ENCODE measurements at regions not wholly inside any gene's neighbourhood (a gene's known extent, or its start where the extent isn't known, plus 50 kb on each side); places are given as distances from the start of the nearest gene placed in this dataset.

GRCh38 chr9:106074006-106074405 lies 379.7 kb downstream of the TMEM38B start:
- H3K4me3 ChIP-seq (ENCODE audit: control insufficient read depth, low read depth, low read length): no peak overlapping the region
- DNase-seq (ENCODE audit: low read depth): no peak
- TF ChIP-seq, protein P1, sequence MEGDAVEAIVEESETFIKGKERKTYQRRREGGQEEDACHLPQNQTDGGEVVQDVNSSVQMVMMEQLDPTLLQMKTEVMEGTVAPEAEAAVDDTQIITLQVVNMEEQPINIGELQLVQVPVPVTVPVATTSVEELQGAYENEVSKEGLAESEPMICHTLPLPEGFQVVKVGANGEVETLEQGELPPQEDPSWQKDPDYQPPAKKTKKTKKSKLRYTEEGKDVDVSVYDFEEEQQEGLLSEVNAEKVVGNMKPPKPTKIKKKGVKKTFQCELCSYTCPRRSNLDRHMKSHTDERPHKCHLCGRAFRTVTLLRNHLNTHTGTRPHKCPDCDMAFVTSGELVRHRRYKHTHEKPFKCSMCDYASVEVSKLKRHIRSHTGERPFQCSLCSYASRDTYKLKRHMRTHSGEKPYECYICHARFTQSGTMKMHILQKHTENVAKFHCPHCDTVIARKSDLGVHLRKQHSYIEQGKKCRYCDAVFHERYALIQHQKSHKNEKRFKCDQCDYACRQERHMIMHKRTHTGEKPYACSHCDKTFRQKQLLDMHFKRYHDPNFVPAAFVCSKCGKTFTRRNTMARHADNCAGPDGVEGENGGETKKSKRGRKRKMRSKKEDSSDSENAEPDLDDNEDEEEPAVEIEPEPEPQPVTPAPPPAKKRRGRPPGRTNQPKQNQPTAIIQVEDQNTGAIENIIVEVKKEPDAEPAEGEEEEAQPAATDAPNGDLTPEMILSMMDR (IDR thresholded peaks at IDR 0.05; ENCODE audit: control insufficient read depth, insufficient read depth, low read depth, low read length, missing control alignments): no peak

GRCh38 chr9:106075236-106075959 lies 381.1 kb downstream of the TMEM38B start:
- DNase-seq (ENCODE audit: low read depth): no peak
- no peak overlapping the region for H3K4me3 ChIP-seq (ENCODE audit: control insufficient read depth, low read depth, low read length)
- TF ChIP-seq, protein P1 (IDR thresholded peaks at IDR 0.05; ENCODE audit: control insufficient read depth, insufficient read depth, low read depth, low read length, missing control alignments): no peak

GRCh38 chr9:106075960-106076327 lies 381.6 kb downstream of the TMEM38B start:
- TF ChIP-seq, protein P1 (IDR thresholded peaks at IDR 0.05; ENCODE audit: control insufficient read depth, insufficient read depth, low read depth, low read length, missing control alignments): no peak

GRCh38 chr9:106076711-106077110 lies 382.4 kb downstream of the TMEM38B start:
- TF ChIP-seq, protein P1 (IDR thresholded peaks at IDR 0.05; ENCODE audit: control insufficient read depth, insufficient read depth, low read depth, low read length, missing control alignments): no peak
- no peak overlapping the region for H3K4me3 ChIP-seq (ENCODE audit: control insufficient read depth, low read depth, low read length)
- no peak for DNase-seq (ENCODE audit: low read depth)

More at GRCh38 chr9:106075960-106076327, 381.6 kb downstream of the TMEM38B start:
- DNase-seq (ENCODE audit: low read depth): no peak
- H3K4me3 ChIP-seq (ENCODE audit: control insufficient read depth, low read depth, low read length): no peak overlapping the region

GRCh38 chr9:106077731-106078130 lies 383.4 kb downstream of the TMEM38B start:
- TF ChIP-seq, protein P1 (IDR thresholded peaks at IDR 0.05; ENCODE audit: control insufficient read depth, insufficient read depth, low read depth, low read length, missing control alignments): no peak

GRCh38 chr9:106082621-106083020 lies 388.3 kb downstream of the TMEM38B start:
- no peak overlapping the region for H3K4me3 ChIP-seq (ENCODE audit: control insufficient read depth, low read depth, low read length)
- DNase-seq (ENCODE audit: low read depth): no peak
- TF ChIP-seq, protein P1 (IDR thresholded peaks at IDR 0.05; ENCODE audit: control insufficient read depth, insufficient read depth, low read depth, low read length, missing control alignments): no peak

More at GRCh38 chr9:106077731-106078130, 383.4 kb downstream of the TMEM38B start:
- no peak overlapping the region for H3K4me3 ChIP-seq (ENCODE audit: control insufficient read depth, low read depth, low read length)
- DNase-seq (ENCODE audit: low read depth): no peak
